ENCODE measurements at regions not wholly inside any gene's neighbourhood (a gene's known extent, or its start where the extent isn't known, plus 50 kb on each side); places are given as distances from the start of the nearest gene placed in this dataset.

- no peak for TF ChIP-seq CTCF (IDR thresholded peaks at IDR 0.05)
- TF ChIP-seq POLR2A (IDR thresholded peaks at IDR 0.05): no peak
- TF ChIP-seq POLR2AphosphoS5 (IDR thresholded peaks at IDR 0.05): no peak
- no peak for TF ChIP-seq EP300 (IDR thresholded peaks at IDR 0.05)
Measured at GRCh38 chr5:53359916-53360517, 120.4 kb upstream of the FST start.
